ENCODE measurements at regions not wholly inside any gene's neighbourhood (a gene's known extent, or its start where the extent isn't known, plus 50 kb on each side); places are given as distances from the start of the nearest gene placed in this dataset.

- no peak for ATAC-seq
- intact Hi-C loops (cut with DNase I) = no loop called here
- no peaks in the 10 kb centered on the region for H3K4me1 ChIP-seq
- no peak overlapping the region for H3K27ac ChIP-seq
- H3K27me3 ChIP-seq (ENCODE audit: low read depth) = no peaks in the 10 kb centered on the region
- H3K36me3 ChIP-seq = no peaks in the 10 kb centered on the region
- no peak overlapping the region for H3K4me3 ChIP-seq
- DNase-seq = no peak
- H3K9me3 ChIP-seq = peaks cover 7% of the 10 kb centered on the region
- TF ChIP-seq CTCF (IDR thresholded peaks at IDR 0.05) = no peak
Observed at GRCh38 chr11:128311742-128312719, 275.3 kb downstream of the ETS1 start.

- DNase-seq (no peak), ATAC-seq (no peak)
- no peaks in the 10 kb centered on the region for H3K4me1 ChIP-seq
- peaks cover 7% of the 10 kb centered on the region for H3K9me3 ChIP-seq
- no peak for TF ChIP-seq CTCF (IDR thresholded peaks at IDR 0.05)
- H3K27ac ChIP-seq = no peak overlapping the region
- H3K4me3 ChIP-seq = no peak overlapping the region
- H3K27me3 ChIP-seq (ENCODE audit: low read depth) = no peaks in the 10 kb centered on the region
- intact Hi-C loops (cut with DNase I) = no loop called here
- no peaks in the 10 kb centered on the region for H3K36me3 ChIP-seq
Observed at GRCh38 chr11:128310676-128311445, 276.5 kb downstream of the ETS1 start.

GRCh38 chr11:128310005-128310404, 277.4 kb downstream of the ETS1 start:
- intact Hi-C loops (cut with DNase I) = no loop called here
- Histone ChIP-seq H3K27ac (no peak overlapping the region), H3K4me3 (no peak overlapping the region), H3K27me3 (ENCODE audit: low read depth) (no peaks in the 10 kb centered on the region), H3K36me3 (no peaks in the 10 kb centered on the region), H3K4me1 (no peaks in the 10 kb centered on the region), H3K9me3 (peaks cover 5% of the 10 kb centered on the region)
- no peak for ATAC-seq
- no peak for TF ChIP-seq CTCF (IDR thresholded peaks at IDR 0.05)
- DNase-seq = no peak

GRCh38 chr11:128308794-128309193, 278.6 kb downstream of the ETS1 start:
- no peaks in the 10 kb centered on the region for H3K27me3 ChIP-seq (ENCODE audit: low read depth)
- H3K4me3 ChIP-seq = no peak overlapping the region
- H3K9me3 ChIP-seq = no peaks in the 10 kb centered on the region
- DNase-seq (no peak), ATAC-seq (no peak)
- no peak overlapping the region for H3K27ac ChIP-seq
- H3K36me3 ChIP-seq = no peaks in the 10 kb centered on the region
- intact Hi-C loops (cut with DNase I) = no loop called here
- no peak for TF ChIP-seq CTCF (IDR thresholded peaks at IDR 0.05)
- H3K4me1 ChIP-seq = no peaks in the 10 kb centered on the region

- no peaks in the 10 kb centered on the region for H3K27me3 ChIP-seq (ENCODE audit: low read depth)
- DNase-seq (no peak), ATAC-seq (no peak)
- no peaks in the 10 kb centered on the region for H3K4me1 ChIP-seq
- no peak for TF ChIP-seq CTCF (IDR thresholded peaks at IDR 0.05)
- intact Hi-C loops (cut with DNase I) = no loop called here
- no peak overlapping the region for H3K4me3 ChIP-seq
- no peak overlapping the region for H3K27ac ChIP-seq
- no peaks in the 10 kb centered on the region for H3K9me3 ChIP-seq
- no peaks in the 10 kb centered on the region for H3K36me3 ChIP-seq
Observed at GRCh38 chr11:128305588-128305987, 281.8 kb downstream of the ETS1 start.

All from lower lobe of right lung (tissue), 2 donors.